Tibial artery (tissue), 4 donors: ENCODE measurements at regions not wholly inside any gene's neighbourhood (a gene's known extent, or its start where the extent isn't known, plus 50 kb on each side); places are given as distances from the start of the nearest gene placed in this dataset.

Experiments used
- DNase-seq, 2 donors: peaks; one replicate each; pipeline ENCODE4 v3.0.0-alpha.2; 2019
- H3K27ac ChIP-seq, 2 donors: fragments of 200-600 bp; sonication (generic) in 1 of 2; 1 replicate in 1 of 2; 2 replicates in 1 of 2; pipeline ENCODE4 v1.5.1; 2018 to 2019; ENCODE audit warnings: mild to moderate bottlenecking in 1 of 2
- H3K27me3 ChIP-seq, 2 donors: fragments of 200-600 bp; sonication (generic) in 1 of 2; one replicate each; pipeline versions ENCODE4 v1.5.1 to v1.6.0; 2016 to 2019
- H3K36me3 ChIP-seq, 3 donors: fragments of 200-600 bp; sonication (generic) in 2 of 3; one replicate each; pipeline ENCODE4 v1.5.1; 2016 to 2019; ENCODE audit warnings: mild to moderate bottlenecking in 2 of 3
- H3K4me1 ChIP-seq, 4 donors: fragments of 200-600 bp; sonication (generic) in 2 of 4; 1 replicate in 3 of 4; 2 replicates in 1 of 4; pipeline ENCODE4 v1.5.1; 2016 to 2019
- H3K4me3 ChIP-seq, 2 donors: fragments of 200-600 bp; sonication (generic) in 1 of 2; 1 replicate in 1 of 2; 2 replicates in 1 of 2; pipeline ENCODE4 v1.5.1; 2018 to 2019; ENCODE audit warnings: mild to moderate bottlenecking in 2 of 2
- H3K9me3 ChIP-seq, 3 donors: fragments of 200-600 bp; sonication (generic) in 1 of 3; one replicate each; pipeline ENCODE4 v1.5.1; 2016 to 2019
- CTCF ChIP-seq, 2 experiments: fragments of 200-600 bp in 1 of 2; fragments of 450-650 bp in 1 of 2; IDR thresholded peaks; one replicate each; pipeline ENCODE4 v1.5.1; 2017 to 2019; ENCODE audit warnings: antibody characterized with exemption in 2 of 2, mild to moderate bottlenecking in 1 of 2, moderate library complexity in 1 of 2
- intact Hi-C: fragments of 100-400 bp; cut with DNase I; formaldehyde crosslinking; loops from one replicate; pipeline ENCODE4 v1.15.0; 2023; ENCODE audit warnings: low total_unique reads

DNA sequence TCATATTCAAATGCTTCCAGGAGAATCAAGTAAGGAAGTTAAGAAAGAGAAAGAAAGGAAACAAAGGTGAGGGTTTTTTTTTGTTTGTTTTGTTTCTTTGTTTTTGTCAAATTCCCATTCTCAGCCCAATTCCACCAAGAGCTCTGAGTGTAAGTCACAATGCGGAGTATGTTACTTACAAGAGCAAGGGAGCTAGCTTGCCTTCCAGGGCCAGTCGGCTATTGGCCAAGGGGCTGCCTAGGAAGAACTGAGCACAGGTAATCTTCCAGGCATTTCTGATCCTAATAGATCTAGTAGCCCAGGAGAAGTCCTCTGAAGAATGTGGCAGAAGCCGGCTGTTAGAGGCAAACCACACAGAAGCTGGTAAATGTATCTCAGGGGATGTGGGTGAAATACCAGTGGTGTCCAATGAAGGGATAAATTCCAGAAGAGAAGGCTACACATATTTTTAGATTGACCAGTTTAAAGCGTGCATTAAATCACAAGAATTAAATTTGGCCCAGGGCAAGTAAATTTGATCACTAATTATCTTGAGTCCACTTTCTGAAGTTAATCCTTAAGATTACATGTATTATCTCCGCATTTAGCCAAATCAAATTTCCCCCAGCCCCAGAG is 239.6 kb upstream of the ADAMTS5 start:
- DNase-seq, result no peak
- no peak overlapping the region for H3K27ac ChIP-seq
- no peak overlapping the region for H3K4me3 ChIP-seq
- H3K36me3 ChIP-seq, result no peaks in the 10 kb centered on the region
- H3K27me3 ChIP-seq, result no peaks in the 10 kb centered on the region
- TF ChIP-seq CTCF (IDR thresholded peaks at IDR 0.05), result no peak
- no peaks in the 10 kb centered on the region for H3K4me1 ChIP-seq
- H3K9me3 ChIP-seq, result peaks cover 0 to 4% (median 0%) of the 10 kb centered on the region in 3 donors
- intact Hi-C loops, result no loop called here

DNA sequence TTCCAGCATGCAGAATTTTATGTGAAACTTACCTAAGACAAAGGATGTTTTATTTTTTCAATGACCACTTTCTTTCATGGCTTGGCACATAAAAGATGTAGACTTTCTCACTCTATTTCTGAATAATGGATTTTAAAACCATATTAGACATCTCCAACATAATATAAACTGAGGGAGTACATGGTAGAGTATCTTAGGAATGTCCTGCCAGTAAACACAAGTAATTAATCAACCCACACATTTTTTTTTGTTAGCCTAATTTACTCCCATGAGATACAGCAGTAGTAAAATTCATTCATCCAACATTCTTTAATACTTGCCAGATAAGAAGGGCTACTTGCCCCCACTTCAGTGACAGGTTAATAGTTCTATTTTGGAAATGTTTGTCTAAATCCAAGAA is 235.4 kb upstream of the ADAMTS5 start:
- H3K4me1 ChIP-seq, result no peaks in the 10 kb centered on the region
- no peaks in the 10 kb centered on the region for H3K36me3 ChIP-seq
- DNase-seq, result no peak
- no peaks in the 10 kb centered on the region for H3K27me3 ChIP-seq
- H3K4me3 ChIP-seq, result no peak overlapping the region
- no peak overlapping the region for H3K27ac ChIP-seq
- intact Hi-C loops, result no loop called here
- no peak for TF ChIP-seq CTCF (IDR thresholded peaks at IDR 0.05)
- no peaks in the 10 kb centered on the region for H3K9me3 ChIP-seq

- TF ChIP-seq CTCF (IDR thresholded peaks at IDR 0.05), result no peak
- Histone ChIP-seq H3K4me3 (no peak overlapping the region), H3K9me3 (no peaks in the 10 kb centered on the region), H3K36me3 (no peaks in the 10 kb centered on the region), H3K27me3 (no peaks in the 10 kb centered on the region), H3K4me1 (no peaks in the 10 kb centered on the region), H3K27ac (no peak overlapping the region)
- intact Hi-C loops, result no loop called here
- no peak for DNase-seq
Measured at GRCh38 chr21:27201197-27201596, 234.3 kb upstream of the ADAMTS5 start.

DNA sequence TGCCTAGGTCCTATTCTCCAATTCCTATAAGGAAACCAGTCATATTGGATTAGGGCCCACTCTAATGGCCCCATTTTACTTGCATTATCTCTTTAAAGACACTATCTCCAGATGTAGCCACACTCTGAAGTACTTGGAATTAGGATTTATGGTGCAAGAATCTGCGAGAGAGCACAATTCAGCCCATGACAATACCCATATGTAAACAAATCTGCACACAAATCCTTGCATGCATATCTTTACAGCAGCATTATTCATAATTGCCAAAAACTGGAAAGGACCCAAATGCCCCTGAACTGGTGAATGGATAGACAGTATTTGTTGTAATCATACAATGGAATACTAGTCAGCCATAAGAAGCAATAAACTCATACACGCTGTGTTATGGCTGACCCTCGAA is 229.8 kb upstream of the ADAMTS5 start:
- H3K4me1 ChIP-seq, result no peaks in the 10 kb centered on the region
- H3K27me3 ChIP-seq, result no peaks in the 10 kb centered on the region
- H3K9me3 ChIP-seq, result no peaks in the 10 kb centered on the region
- H3K36me3 ChIP-seq, result no peaks in the 10 kb centered on the region
- no peak overlapping the region for H3K27ac ChIP-seq
- DNase-seq, result no peak
- no peak for TF ChIP-seq CTCF (IDR thresholded peaks at IDR 0.05)
- intact Hi-C loops, result no loop called here
- H3K4me3 ChIP-seq, result no peak overlapping the region

- H3K27me3 ChIP-seq, result no peaks in the 10 kb centered on the region
- intact Hi-C loops, result no loop called here
- no peaks in the 10 kb centered on the region for H3K36me3 ChIP-seq
- no peak for DNase-seq
- no peak overlapping the region for H3K4me3 ChIP-seq
- peaks cover 0 to 4% (median 2%) of the 10 kb centered on the region in 4 donors for H3K4me1 ChIP-seq
- no peaks in the 10 kb centered on the region for H3K9me3 ChIP-seq
- H3K27ac ChIP-seq, result no peak overlapping the region
- TF ChIP-seq CTCF (IDR thresholded peaks at IDR 0.05), result no peak
Measured at GRCh38 chr21:27192281-27192949, 225.5 kb upstream of the ADAMTS5 start.
